Type B pancreatic cell (in vitro differentiated cells): ENCODE measurements at regions not wholly inside any gene's neighbourhood (a gene's known extent, or its start where the extent isn't known, plus 50 kb on each side); places are given as distances from the start of the nearest gene placed in this dataset.
"Not testable (repeated sequence)": the region's sequence is repeated elsewhere in the genome, so short reads cannot be mapped to it uniquely, and the experiment has no call there.

Experiments
- DNase-seq: peaks from one replicate; pipeline ENCODE4 v3.0.0; 2021; ENCODE audit warnings: mixed read lengths; ENCODE audit not compliant: unreplicated experiment; ENCODE audit errors: extremely low spot score
- H3K27ac Mint-ChIP-seq: 2 replicates; pipeline ENCODE4 v1.8.0; 2021; ENCODE audit warnings: mild to moderate bottlenecking, mixed read lengths
- H3K27me3 Mint-ChIP-seq: 2 replicates; pipeline ENCODE4 v1.8.0; 2021; ENCODE audit warnings: mixed read lengths
- H3K36me3 Mint-ChIP-seq: 2 replicates; pipeline ENCODE4 v1.8.0; 2021; ENCODE audit warnings: mixed read lengths
- H3K4me1 Mint-ChIP-seq: one replicate; pipeline ENCODE4 v1.8.0; 2021; ENCODE audit warnings: mixed read lengths; ENCODE audit not compliant: unreplicated experiment
- H3K4me3 Mint-ChIP-seq: 2 replicates; pipeline ENCODE4 v1.8.0; 2021; ENCODE audit warnings: mild to moderate bottlenecking, mixed read lengths
- H3K9me3 Mint-ChIP-seq: 2 replicates; pipeline ENCODE4 v1.8.0; 2021; ENCODE audit warnings: mixed read lengths
- TF ChIP-seq, protein P1 (sequence below): fragments of 200-600 bp; sonication (generic); conservative IDR thresholded peaks from 2 replicates; pipeline ENCODE4 v1.5.0; 2021; ENCODE audit warnings: antibody characterized with exemption, mild to moderate bottlenecking

DNA sequence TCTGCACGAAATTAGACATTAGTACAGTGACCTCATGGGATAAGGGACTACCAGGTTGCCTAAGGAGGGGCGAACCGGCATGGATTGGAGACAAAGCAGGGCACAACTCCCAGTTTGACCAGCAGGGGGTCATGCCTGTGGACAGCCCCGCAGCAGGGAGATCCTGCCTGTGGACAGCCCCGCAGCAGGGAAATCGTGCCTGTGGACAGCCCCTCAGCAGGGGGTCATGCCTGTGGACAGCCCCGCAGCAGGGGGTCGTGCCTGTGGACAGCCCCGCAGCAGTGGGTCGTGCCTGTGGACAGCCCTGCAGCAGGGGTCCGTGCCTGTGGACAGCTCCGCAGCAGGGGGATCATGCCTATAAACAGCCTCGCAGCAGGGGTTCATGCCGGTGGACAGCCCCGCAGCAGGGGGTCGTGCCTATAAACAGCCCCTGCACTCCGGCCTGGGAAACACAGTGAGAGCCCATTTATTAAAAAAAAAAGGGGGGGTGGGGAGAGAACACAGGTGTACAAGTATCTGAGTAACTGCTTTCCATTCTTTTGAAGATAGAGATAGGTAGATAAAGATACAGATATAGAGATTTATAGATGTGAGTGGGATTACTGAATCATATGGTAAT is 176.5 kb downstream of the FOXD4L6 start:
- TF ChIP-seq, protein P1, sequence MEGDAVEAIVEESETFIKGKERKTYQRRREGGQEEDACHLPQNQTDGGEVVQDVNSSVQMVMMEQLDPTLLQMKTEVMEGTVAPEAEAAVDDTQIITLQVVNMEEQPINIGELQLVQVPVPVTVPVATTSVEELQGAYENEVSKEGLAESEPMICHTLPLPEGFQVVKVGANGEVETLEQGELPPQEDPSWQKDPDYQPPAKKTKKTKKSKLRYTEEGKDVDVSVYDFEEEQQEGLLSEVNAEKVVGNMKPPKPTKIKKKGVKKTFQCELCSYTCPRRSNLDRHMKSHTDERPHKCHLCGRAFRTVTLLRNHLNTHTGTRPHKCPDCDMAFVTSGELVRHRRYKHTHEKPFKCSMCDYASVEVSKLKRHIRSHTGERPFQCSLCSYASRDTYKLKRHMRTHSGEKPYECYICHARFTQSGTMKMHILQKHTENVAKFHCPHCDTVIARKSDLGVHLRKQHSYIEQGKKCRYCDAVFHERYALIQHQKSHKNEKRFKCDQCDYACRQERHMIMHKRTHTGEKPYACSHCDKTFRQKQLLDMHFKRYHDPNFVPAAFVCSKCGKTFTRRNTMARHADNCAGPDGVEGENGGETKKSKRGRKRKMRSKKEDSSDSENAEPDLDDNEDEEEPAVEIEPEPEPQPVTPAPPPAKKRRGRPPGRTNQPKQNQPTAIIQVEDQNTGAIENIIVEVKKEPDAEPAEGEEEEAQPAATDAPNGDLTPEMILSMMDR = peak; percentile 51
- not testable (repeated sequence) for DNase-seq

DNA sequence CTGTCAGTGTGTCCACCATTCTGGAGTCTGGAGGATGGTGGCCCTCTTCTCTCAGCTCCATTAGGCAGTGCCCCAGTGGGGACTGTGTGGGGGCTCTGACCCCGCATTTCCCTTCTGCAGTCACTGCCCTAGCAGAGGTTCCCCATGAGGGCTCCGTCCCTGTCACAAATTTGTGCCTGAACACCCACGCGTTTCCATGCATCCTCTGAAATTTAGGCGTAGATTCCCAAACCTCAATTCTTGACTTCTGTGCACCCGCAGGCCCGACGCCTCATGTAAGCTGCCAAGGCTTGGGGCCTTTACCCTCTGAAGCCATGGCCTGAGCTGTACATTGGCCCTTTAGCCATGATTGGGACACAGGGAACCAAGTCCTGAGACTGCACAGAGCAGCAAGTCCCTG is 182.3 kb downstream of the FOXD4L6 start:
- not testable (repeated sequence) for H3K4me3 Mint-ChIP-seq, H3K4me1 Mint-ChIP-seq, H3K27me3 Mint-ChIP-seq, H3K27ac Mint-ChIP-seq, H3K36me3 Mint-ChIP-seq, H3K9me3 Mint-ChIP-seq, DNase-seq

More for the DNA sequence above, 176.5 kb downstream of the FOXD4L6 start:
- not testable (repeated sequence) for H3K9me3 Mint-ChIP-seq, H3K4me3 Mint-ChIP-seq, H3K27ac Mint-ChIP-seq, H3K4me1 Mint-ChIP-seq, H3K27me3 Mint-ChIP-seq
- H3K36me3 Mint-ChIP-seq = peaks cover 10% of the 10 kb centered on the region

DNA sequence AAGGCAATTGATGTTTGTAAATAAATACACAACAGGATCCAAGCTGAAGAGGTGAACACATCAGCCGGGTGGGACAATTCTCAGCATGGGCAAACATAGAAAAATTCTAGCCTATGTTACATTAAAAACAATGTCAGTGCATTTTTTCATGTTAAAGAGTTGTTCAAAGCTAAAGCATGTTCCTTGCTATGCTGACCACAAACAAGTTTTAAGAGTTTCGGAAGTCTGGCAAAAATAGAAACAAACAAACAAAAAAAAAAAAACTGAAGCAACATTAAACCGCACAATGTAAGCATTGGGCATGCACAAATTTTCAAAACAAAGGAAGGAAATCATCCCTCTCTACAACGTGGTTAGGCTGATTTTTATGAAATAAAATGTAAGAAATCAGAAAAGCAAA is 185.8 kb downstream of the FOXD4L6 start:
- H3K36me3 Mint-ChIP-seq = not testable (repeated sequence)

DNA sequence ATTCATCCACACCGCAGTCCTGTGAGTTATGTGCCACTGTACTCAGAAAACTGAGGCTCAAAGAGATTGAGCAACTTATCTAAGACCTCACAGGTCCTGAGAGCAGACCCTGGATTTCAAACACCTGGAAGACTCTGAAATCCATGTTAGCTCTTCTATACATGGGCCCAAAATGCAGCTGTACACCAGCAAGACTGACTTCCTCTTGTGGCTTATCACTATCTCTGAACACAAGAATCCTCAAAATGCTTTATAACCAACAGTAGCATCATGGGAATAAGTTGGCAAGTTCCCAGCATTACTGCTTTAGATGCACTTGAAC is 188.6 kb downstream of the FOXD4L6 start:
- not testable (repeated sequence) for H3K4me1 Mint-ChIP-seq

More for the DNA sequence above, 185.8 kb downstream of the FOXD4L6 start:
- not testable (repeated sequence) for H3K4me1 Mint-ChIP-seq, DNase-seq, H3K9me3 Mint-ChIP-seq, H3K4me3 Mint-ChIP-seq, H3K27me3 Mint-ChIP-seq, H3K27ac Mint-ChIP-seq

DNA sequence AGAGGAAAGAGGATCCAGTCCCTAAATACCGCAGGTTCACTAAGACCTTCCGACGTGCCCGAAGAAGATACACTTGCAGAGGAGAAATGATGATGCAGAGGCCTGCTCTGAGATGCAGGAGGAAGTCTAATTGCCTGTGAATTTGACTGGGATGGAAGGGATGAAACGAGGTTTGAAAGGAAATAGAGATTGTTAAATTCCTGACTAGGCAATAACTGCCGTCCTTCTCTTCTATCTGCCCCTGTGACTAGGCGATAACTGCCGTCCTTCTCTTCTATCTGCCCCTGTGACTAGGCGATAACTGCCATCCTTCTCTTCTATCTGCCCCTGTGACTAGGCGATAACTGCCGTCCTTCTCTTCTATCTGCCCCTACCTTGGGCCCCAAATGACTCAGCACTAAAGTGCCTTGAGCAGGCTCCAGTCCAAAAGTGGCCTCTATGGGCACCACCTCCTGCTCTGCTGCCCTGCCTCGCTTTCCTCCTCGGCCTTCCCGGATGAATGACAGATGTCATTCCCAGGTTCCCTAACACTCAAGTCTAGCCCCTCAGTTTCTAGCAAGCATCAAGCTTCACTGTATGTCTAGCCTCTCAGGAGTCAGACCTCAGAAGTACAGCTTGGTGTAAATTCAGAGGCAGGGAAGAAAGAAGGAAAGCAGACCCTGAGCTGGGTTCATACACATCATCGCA is 189.1 kb downstream of the FOXD4L6 start:
- not testable (repeated sequence) for H3K36me3 Mint-ChIP-seq, H3K27ac Mint-ChIP-seq, H3K4me3 Mint-ChIP-seq, H3K27me3 Mint-ChIP-seq, H3K4me1 Mint-ChIP-seq, DNase-seq, H3K9me3 Mint-ChIP-seq

More for the DNA sequence above, 188.6 kb downstream of the FOXD4L6 start:
- not testable (repeated sequence) for DNase-seq, H3K4me3 Mint-ChIP-seq, H3K27ac Mint-ChIP-seq, H3K36me3 Mint-ChIP-seq, H3K9me3 Mint-ChIP-seq, H3K27me3 Mint-ChIP-seq

DNA sequence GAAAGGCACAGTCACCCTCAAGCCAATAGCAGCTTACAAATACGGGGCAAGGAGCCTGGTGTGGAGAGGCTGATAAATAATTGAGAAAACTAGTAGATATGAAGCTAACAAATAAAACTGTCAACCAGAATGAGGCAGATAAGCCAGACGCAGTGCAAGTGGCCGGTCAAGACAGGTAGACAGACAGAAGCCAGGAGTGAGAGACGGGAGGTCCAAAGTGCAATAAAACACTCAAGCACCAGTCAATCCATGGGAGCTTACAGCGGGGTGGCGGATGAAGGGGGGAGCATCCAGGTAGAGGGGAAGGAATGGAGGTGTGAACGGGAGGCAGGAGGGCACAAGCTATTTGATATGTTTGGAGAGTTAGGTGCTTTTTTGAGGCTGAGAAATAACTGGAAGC is 193.1 kb downstream of the FOXD4L6 start:
- no peaks in the 10 kb centered on the region for H3K36me3 Mint-ChIP-seq

DNA sequence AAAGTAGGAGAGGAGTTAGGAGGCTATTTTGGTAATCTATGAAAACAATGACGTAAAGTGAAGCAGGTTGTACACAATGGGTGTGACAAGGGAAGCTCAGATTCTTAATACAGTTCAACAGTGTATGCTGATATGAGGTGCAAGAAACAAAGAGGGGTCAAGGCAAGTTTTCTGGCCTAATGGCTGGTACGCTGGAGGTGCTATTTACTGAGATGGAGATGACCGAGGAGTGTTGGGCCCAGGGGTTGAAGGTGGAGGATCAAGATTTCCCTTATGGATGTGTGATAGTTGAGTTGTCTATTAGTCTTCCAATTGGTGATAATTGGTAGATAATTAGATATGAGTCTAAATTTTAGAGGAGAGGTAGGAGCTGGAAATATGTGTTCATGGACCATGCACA is 194.0 kb downstream of the FOXD4L6 start:
- H3K27me3 Mint-ChIP-seq, H3K36me3 Mint-ChIP-seq, H3K4me1 Mint-ChIP-seq, H3K27ac Mint-ChIP-seq, H3K9me3 Mint-ChIP-seq, DNase-seq, H3K4me3 Mint-ChIP-seq: not testable (repeated sequence)

More for the DNA sequence above, 193.1 kb downstream of the FOXD4L6 start:
- no peak overlapping the region for H3K27ac Mint-ChIP-seq
- no peak overlapping the region for H3K4me3 Mint-ChIP-seq
- TF ChIP-seq, protein P1 = no peak
- H3K9me3 Mint-ChIP-seq = no peaks in the 10 kb centered on the region
- no peaks in the 10 kb centered on the region for H3K4me1 Mint-ChIP-seq
- DNase-seq = no peak
- H3K27me3 Mint-ChIP-seq = no peaks in the 10 kb centered on the region

DNA sequence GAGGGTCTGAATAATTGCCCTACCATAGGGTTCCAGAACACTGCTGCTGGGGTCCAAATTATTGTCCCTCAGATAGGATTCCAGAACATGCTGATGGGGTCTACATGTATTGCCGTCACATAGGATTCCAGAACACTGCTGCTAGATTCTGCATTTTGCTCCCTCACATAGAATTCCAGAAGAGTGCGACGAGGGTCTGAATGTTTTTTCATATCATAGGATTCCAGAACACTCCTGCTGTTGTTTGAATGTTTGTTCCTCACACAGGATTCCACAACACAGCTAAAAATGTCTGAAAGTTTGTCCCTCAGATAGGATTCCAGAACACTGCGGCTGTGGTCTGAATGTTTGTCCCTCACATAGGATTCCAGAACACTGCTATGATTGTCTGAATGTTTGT is 198.1 kb downstream of the FOXD4L6 start:
- not testable (repeated sequence) for H3K27ac Mint-ChIP-seq, DNase-seq, H3K9me3 Mint-ChIP-seq, H3K4me3 Mint-ChIP-seq, H3K4me1 Mint-ChIP-seq, H3K36me3 Mint-ChIP-seq, H3K27me3 Mint-ChIP-seq

DNA sequence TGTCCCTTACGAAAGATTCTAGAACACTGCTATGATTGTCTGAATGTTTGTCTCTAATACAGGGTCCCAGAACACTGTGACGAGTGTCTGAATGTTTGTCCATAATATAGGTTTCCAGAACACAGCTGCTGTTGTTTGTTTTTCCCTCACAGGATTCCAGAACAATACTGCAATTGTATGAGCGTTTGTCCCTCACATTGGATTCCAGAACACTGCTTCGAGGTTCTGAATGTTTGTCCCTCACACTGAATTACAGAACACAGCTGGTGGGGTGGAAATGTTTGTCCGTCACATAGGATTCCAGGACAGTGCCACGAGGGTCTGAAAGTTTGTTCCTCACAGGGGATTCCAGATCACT is 199.0 kb downstream of the FOXD4L6 start:
- H3K9me3 Mint-ChIP-seq = peaks cover 14% of the 10 kb centered on the region
- H3K4me3 Mint-ChIP-seq, H3K27ac Mint-ChIP-seq, H3K4me1 Mint-ChIP-seq, H3K27me3 Mint-ChIP-seq, H3K36me3 Mint-ChIP-seq, DNase-seq: not testable (repeated sequence)
